ENCODE measurements at regions not wholly inside any gene's neighbourhood (a gene's known extent, or its start where the extent isn't known, plus 50 kb on each side); places are given as distances from the start of the nearest gene placed in this dataset.

- Mint-ChIP-seq H3K36me3 (no peaks in the 10 kb centered on the region), H3K9me3 (no peaks in the 10 kb centered on the region), H3K4me3 (no peak overlapping the region), H3K27me3 (peaks cover 28% of the 10 kb centered on the region), H3K27ac (no peak overlapping the region), H3K4me1 (no peaks in the 10 kb centered on the region)
- CTCF ChIA-PET, result interaction anchor here (1.2 kb wide), 1 partner anchor 11 kb away, joined by 3 read pairs; no protein-coding TSS in a partner anchor
- DNase-seq, result no peak
These were observed 142.8 kb downstream of the VEGFA start for GRCh38 chr6:43912598-43913371.

GRCh38 chr6:43912116-43912577, 142.1 kb downstream of the VEGFA start:
- peaks cover 25% of the 10 kb centered on the region for H3K27me3 Mint-ChIP-seq
- H3K36me3 Mint-ChIP-seq, result no peaks in the 10 kb centered on the region
- H3K4me1 Mint-ChIP-seq, result no peaks in the 10 kb centered on the region
- DNase-seq, result no peak
- H3K4me3 Mint-ChIP-seq, result no peak overlapping the region
- H3K9me3 Mint-ChIP-seq, result no peaks in the 10 kb centered on the region
- CTCF ChIA-PET, result no interaction called here
- H3K27ac Mint-ChIP-seq, result no peak overlapping the region

GRCh38 chr6:43911354-43912115, 141.5 kb downstream of the VEGFA start:
- H3K4me1 Mint-ChIP-seq, result no peaks in the 10 kb centered on the region
- peaks cover 27% of the 10 kb centered on the region for H3K27me3 Mint-ChIP-seq
- CTCF ChIA-PET, result no interaction called here
- no peaks in the 10 kb centered on the region for H3K36me3 Mint-ChIP-seq
- no peak overlapping the region for H3K4me3 Mint-ChIP-seq
- no peak overlapping the region for H3K27ac Mint-ChIP-seq
- DNase-seq, result no peak
- no peaks in the 10 kb centered on the region for H3K9me3 Mint-ChIP-seq

- H3K4me1 Mint-ChIP-seq, result no peaks in the 10 kb centered on the region
- no peaks in the 10 kb centered on the region for H3K9me3 Mint-ChIP-seq
- H3K27ac Mint-ChIP-seq, result no peak overlapping the region
- H3K4me3 Mint-ChIP-seq, result no peak overlapping the region
- H3K36me3 Mint-ChIP-seq, result no peaks in the 10 kb centered on the region
- no peak for DNase-seq
- peaks cover 22% of the 10 kb centered on the region for H3K27me3 Mint-ChIP-seq
- CTCF ChIA-PET, result no interaction called here
These were observed 140.8 kb downstream of the VEGFA start for GRCh38 chr6:43910638-43911353.

GRCh38 chr6:43910149-43910637, 140.2 kb downstream of the VEGFA start:
- H3K27ac Mint-ChIP-seq, result no peak overlapping the region
- H3K4me1 Mint-ChIP-seq, result no peaks in the 10 kb centered on the region
- CTCF ChIA-PET, result no interaction called here
- no peak for DNase-seq
- no peak overlapping the region for H3K4me3 Mint-ChIP-seq
- H3K9me3 Mint-ChIP-seq, result no peaks in the 10 kb centered on the region
- no peaks in the 10 kb centered on the region for H3K36me3 Mint-ChIP-seq
- peaks cover 21% of the 10 kb centered on the region for H3K27me3 Mint-ChIP-seq

- CTCF ChIA-PET, result no interaction called here
- H3K36me3 Mint-ChIP-seq, result no peaks in the 10 kb centered on the region
- H3K4me3 Mint-ChIP-seq, result no peak overlapping the region
- H3K9me3 Mint-ChIP-seq, result no peaks in the 10 kb centered on the region
- DNase-seq, result no peak
- no peaks in the 10 kb centered on the region for H3K4me1 Mint-ChIP-seq
- peaks cover 24% of the 10 kb centered on the region for H3K27me3 Mint-ChIP-seq
- H3K27ac Mint-ChIP-seq, result no peak overlapping the region
These were observed 139.6 kb downstream of the VEGFA start for GRCh38 chr6:43909474-43910148.

- Mint-ChIP-seq H3K36me3 (no peaks in the 10 kb centered on the region), H3K4me1 (no peaks in the 10 kb centered on the region), H3K27ac (no peak overlapping the region), H3K27me3 (peaks cover 25% of the 10 kb centered on the region), H3K4me3 (no peak overlapping the region), H3K9me3 (no peaks in the 10 kb centered on the region)
- CTCF ChIA-PET, result no interaction called here
- no peak for DNase-seq
These were observed 137.9 kb downstream of the VEGFA start for GRCh38 chr6:43907789-43908472.

- H3K9me3 Mint-ChIP-seq, result no peaks in the 10 kb centered on the region
- no peak for DNase-seq
- peaks cover 25% of the 10 kb centered on the region for H3K27me3 Mint-ChIP-seq
- H3K4me3 Mint-ChIP-seq, result no peak overlapping the region
- no peaks in the 10 kb centered on the region for H3K36me3 Mint-ChIP-seq
- H3K4me1 Mint-ChIP-seq, result no peaks in the 10 kb centered on the region
- no peak overlapping the region for H3K27ac Mint-ChIP-seq
- CTCF ChIA-PET, result no interaction called here
These were observed 137.3 kb downstream of the VEGFA start for GRCh38 chr6:43907312-43907711.

GRCh38 chr6:43904311-43905123, 134.5 kb downstream of the VEGFA start:
- Mint-ChIP-seq H3K4me3 (no peak overlapping the region), H3K27me3 (peaks cover 32% of the 10 kb centered on the region), H3K36me3 (no peaks in the 10 kb centered on the region), H3K9me3 (no peaks in the 10 kb centered on the region), H3K27ac (no peak overlapping the region), H3K4me1 (no peaks in the 10 kb centered on the region)
- CTCF ChIA-PET, result no interaction called here
- no peak for DNase-seq

- no peaks in the 10 kb centered on the region for H3K4me1 Mint-ChIP-seq
- CTCF ChIA-PET, result no interaction called here
- H3K27ac Mint-ChIP-seq, result no peak overlapping the region
- no peaks in the 10 kb centered on the region for H3K36me3 Mint-ChIP-seq
- DNase-seq, result no peak
- H3K4me3 Mint-ChIP-seq, result no peak overlapping the region
- no peaks in the 10 kb centered on the region for H3K9me3 Mint-ChIP-seq
- peaks cover 32% of the 10 kb centered on the region for H3K27me3 Mint-ChIP-seq
These were observed 133.8 kb downstream of the VEGFA start for GRCh38 chr6:43903739-43904290.

- Mint-ChIP-seq H3K27me3 (peaks cover 37% of the 10 kb centered on the region), H3K9me3 (no peaks in the 10 kb centered on the region), H3K27ac (no peak overlapping the region), H3K4me3 (no peak overlapping the region), H3K36me3 (no peaks in the 10 kb centered on the region), H3K4me1 (no peaks in the 10 kb centered on the region)
- no peak for DNase-seq
- CTCF ChIA-PET, result interaction anchor here (0.6 kb wide), 1 partner anchor 568 kb away, joined by 3 read pairs; no protein-coding TSS in a partner anchor
These were observed 131.8 kb downstream of the VEGFA start for GRCh38 chr6:43901733-43902230.

GRCh38 chr6:43900916-43901732, 131.1 kb downstream of the VEGFA start:
- Mint-ChIP-seq H3K27ac (no peak overlapping the region), H3K9me3 (no peaks in the 10 kb centered on the region), H3K4me1 (no peaks in the 10 kb centered on the region), H3K27me3 (peaks cover 37% of the 10 kb centered on the region), H3K4me3 (no peak overlapping the region), H3K36me3 (no peaks in the 10 kb centered on the region)
- CTCF ChIA-PET, result interaction anchor here (0.6 kb wide), 1 partner anchor 569 kb away, joined by 3 read pairs; no protein-coding TSS in a partner anchor
- no peak for DNase-seq
